Fibroblast of lung (primary cell): ENCODE measurements at regions not wholly inside any gene's neighbourhood (a gene's known extent, or its start where the extent isn't known, plus 50 kb on each side); places are given as distances from the start of the nearest gene placed in this dataset.

Experiments
- CTCF ChIP-seq, 2 donors: IDR thresholded peaks in 1 of 2; conservative IDR thresholded peaks in 1 of 2; 1 replicate in 1 of 2; 2 replicates in 1 of 2; pipeline ENCODE4 v1.5.1; 2011 to 2012; ENCODE audit warnings: low read length in 2 of 2, control low read depth in 1 of 2, inconsistent platforms in 1 of 2, low read depth in 1 of 2, mild to moderate bottlenecking in 1 of 2
- EZH2 ChIP-seq: IDR thresholded peaks from 2 replicates; pipeline ENCODE4 v1.5.1; 2012; ENCODE audit warnings: low read length, control low read depth, mild to moderate bottlenecking; ENCODE audit errors: missing control alignments

- TF ChIP-seq CTCF (conservative IDR thresholded peaks at IDR 0.05 in 1 of 2, IDR thresholded peaks at IDR 0.05 in 1 of 2; ENCODE audit: low read depth in 1 of 2, low read length in 2 of 2), result no peak
- no peak for TF ChIP-seq EZH2
Measured at GRCh38 chr5:156169495-156169894, 157.5 kb upstream of the SGCD start.
